Stimulated activated CD8-positive, alpha-beta memory T cell treated with anti-CD3 and anti-CD28 coated beads, Interleukin-4, amount 100 ng/mL, for 48 hours (primary cell): ENCODE measurements at regions not wholly inside any gene's neighbourhood (a gene's known extent, or its start where the extent isn't known, plus 50 kb on each side); places are given as distances from the start of the nearest gene placed in this dataset.

Source experiments
- DNase-seq: peaks from one replicate; pipeline ENCODE4 v3.0.0-alpha.2; 2020

GRCh38 chr13:105474983-105475610 lies 1060.4 kb downstream of the EFNB2 start:
- no peak for DNase-seq

- no peak for DNase-seq
Observed at GRCh38 chr13:105471673-105472072, 1063.8 kb downstream of the EFNB2 start.

GRCh38 chr13:105466376-105466775 lies 1069.1 kb downstream of the EFNB2 start:
- no peak for DNase-seq

GRCh38 chr13:105465745-105466144 lies 1069.7 kb downstream of the EFNB2 start, which contains the start of gene DAOA:
Gene DAOA, plus strand, starts transcription at chr13:105466045.
- DNase-seq = no peak

GRCh38 chr13:105465251-105465650 lies 1070.2 kb downstream of the EFNB2 start:
- DNase-seq = no peak

- DNase-seq = no peak
Observed at GRCh38 chr13:105464249-105464648, 1071.2 kb downstream of the EFNB2 start.

GRCh38 chr13:105463011-105463501 lies 1072.4 kb downstream of the EFNB2 start:
- no peak for DNase-seq

GRCh38 chr13:105462098-105462497 lies 1073.4 kb downstream of the EFNB2 start:
- DNase-seq = no peak

- no peak for DNase-seq
Observed at GRCh38 chr13:105452895-105453294, 1082.6 kb downstream of the EFNB2 start.

- DNase-seq = no peak
Observed at GRCh38 chr13:105450784-105451183, 1084.7 kb downstream of the EFNB2 start.

GRCh38 chr13:105448811-105449210 lies 1086.7 kb downstream of the EFNB2 start:
- DNase-seq = no peak

GRCh38 chr13:105446197-105446596 lies 1089.3 kb downstream of the EFNB2 start:
- no peak for DNase-seq

GRCh38 chr13:105445796-105446195 lies 1089.7 kb downstream of the EFNB2 start:
- no peak for DNase-seq

GRCh38 chr13:105442949-105443699 lies 1092.3 kb downstream of the EFNB2 start:
- DNase-seq = no peak

- DNase-seq = no peak
Observed at GRCh38 chr13:105442040-105442439, 1093.4 kb downstream of the EFNB2 start.

- DNase-seq = no peak
Observed at GRCh38 chr13:105441051-105441750, 1094.3 kb downstream of the EFNB2 start.

GRCh38 chr13:105436943-105437342 lies 1098.5 kb downstream of the EFNB2 start:
- DNase-seq = no peak

GRCh38 chr13:105432438-105432837 lies 1103.0 kb downstream of the EFNB2 start:
- no peak for DNase-seq

- no peak for DNase-seq
Observed at GRCh38 chr13:105428811-105429210, 1106.7 kb downstream of the EFNB2 start.

GRCh38 chr13:105426441-105426840 lies 1109.0 kb downstream of the EFNB2 start:
- DNase-seq = no peak

- DNase-seq = no peak
Observed at GRCh38 chr13:105414639-105415038, 1120.8 kb downstream of the EFNB2 start.

GRCh38 chr13:105412171-105412570 lies 1123.3 kb downstream of the EFNB2 start:
- DNase-seq = no peak

GRCh38 chr13:105410602-105411001 lies 1124.9 kb downstream of the EFNB2 start:
- DNase-seq = peak; percentile 59

GRCh38 chr13:105406551-105406950 lies 1128.9 kb downstream of the EFNB2 start:
- DNase-seq = no peak
